ENCODE measurements at regions not wholly inside any gene's neighbourhood (a gene's known extent, or its start where the extent isn't known, plus 50 kb on each side); places are given as distances from the start of the nearest gene placed in this dataset.

GRCh38 chr6:2534406-2535042 lies 216.2 kb downstream of the MYLK4 start:
- DNase-seq: no peak

GRCh38 chr6:2531426-2532215 lies 219.1 kb downstream of the MYLK4 start:
- DNase-seq: no peak

GRCh38 chr6:2529211-2529719 lies 221.5 kb downstream of the MYLK4 start:
- no peak for DNase-seq

- no peak for DNase-seq
These were observed 222.6 kb downstream of the MYLK4 start for GRCh38 chr6:2528156-2528555.

GRCh38 chr6:2526766-2527165 lies 224.0 kb downstream of the MYLK4 start:
- no peak for DNase-seq

- DNase-seq: no peak
These were observed 226.6 kb downstream of the MYLK4 start for GRCh38 chr6:2524090-2524489.

GRCh38 chr6:2523061-2523460 lies 227.7 kb downstream of the MYLK4 start:
- no peak for DNase-seq

GRCh38 chr6:2522521-2522920 lies 228.2 kb downstream of the MYLK4 start:
- no peak for DNase-seq

- DNase-seq: no peak
These were observed 232.8 kb downstream of the MYLK4 start for GRCh38 chr6:2517855-2518473.

GRCh38 chr6:2517401-2517800 lies 233.3 kb downstream of the MYLK4 start:
- DNase-seq: no peak

- DNase-seq: no peak
These were observed 234.7 kb downstream of the MYLK4 start for GRCh38 chr6:2516059-2516458.

GRCh38 chr6:2514965-2515543 lies 235.7 kb downstream of the MYLK4 start:
- DNase-seq: no peak

- no peak for DNase-seq
These were observed 237.9 kb downstream of the MYLK4 start for GRCh38 chr6:2512802-2513201.

- DNase-seq: no peak
These were observed 240.4 kb downstream of the MYLK4 start for GRCh38 chr6:2510316-2510715.

GRCh38 chr6:2509711-2510110 lies 241.0 kb downstream of the MYLK4 start:
- DNase-seq: no peak

- no peak for DNase-seq
These were observed 242.7 kb downstream of the MYLK4 start for GRCh38 chr6:2508071-2508470.

GRCh38 chr6:2507521-2508037 lies 243.1 kb downstream of the MYLK4 start:
- DNase-seq: no peak

- DNase-seq: no peak
These were observed 243.7 kb downstream of the MYLK4 start for GRCh38 chr6:2507016-2507415.

GRCh38 chr6:2505624-2506023 lies 245.1 kb downstream of the MYLK4 start:
- DNase-seq: no peak

- no peak for DNase-seq
These were observed 246.1 kb downstream of the MYLK4 start for GRCh38 chr6:2504495-2505064.

GRCh38 chr6:2503816-2504494 lies 246.8 kb downstream of the MYLK4 start:
- no peak for DNase-seq

- DNase-seq: no peak
These were observed 247.6 kb downstream of the MYLK4 start for GRCh38 chr6:2502998-2503674.
